VCaP (cell line): ENCODE measurements at regions not wholly inside any gene's neighbourhood (a gene's known extent, or its start where the extent isn't known, plus 50 kb on each side); places are given as distances from the start of the nearest gene placed in this dataset.
"Not testable (repeated sequence)": the region's sequence is repeated elsewhere in the genome, so short reads cannot be mapped to it uniquely, and the experiment has no call there.

Experiments
- H3K27ac ChIP-seq: fragments of 450-650 bp; 2 replicates; pipeline ENCODE4 v1.5.1; 2017
- CTCF ChIP-seq: fragments of 450-650 bp; conservative IDR thresholded peaks from 2 replicates; pipeline ENCODE4 v1.5.1; 2017; ENCODE audit warnings: mild to moderate bottlenecking, moderate library complexity

GRCh38 chr3:20741381-20741780 is 555.4 kb upstream of the SGO1 start:
- H3K27ac ChIP-seq: no peak overlapping the region
- no peak for TF ChIP-seq CTCF

GRCh38 chr3:20739814-20740213 is 553.8 kb upstream of the SGO1 start:
- no peak overlapping the region for H3K27ac ChIP-seq
- no peak for TF ChIP-seq CTCF

- TF ChIP-seq CTCF: no peak
- no peak overlapping the region for H3K27ac ChIP-seq
Measured at GRCh38 chr3:20736287-20736852, 550.4 kb upstream of the SGO1 start.

GRCh38 chr3:20729185-20729584 is 543.2 kb upstream of the SGO1 start:
- TF ChIP-seq CTCF: no peak

GRCh38 chr3:20726786-20727185 is 540.8 kb upstream of the SGO1 start:
- no peak for TF ChIP-seq CTCF
- H3K27ac ChIP-seq: no peak overlapping the region

More at GRCh38 chr3:20729185-20729584, 543.2 kb upstream of the SGO1 start:
- H3K27ac ChIP-seq: no peak overlapping the region

GRCh38 chr3:20724241-20724640 is 538.2 kb upstream of the SGO1 start:
- no peak for TF ChIP-seq CTCF
- H3K27ac ChIP-seq: no peak overlapping the region

GRCh38 chr3:20716425-20716824 is 530.4 kb upstream of the SGO1 start:
- H3K27ac ChIP-seq: not testable (repeated sequence)

GRCh38 chr3:20701641-20702040 is 515.6 kb upstream of the SGO1 start:
- no peak overlapping the region for H3K27ac ChIP-seq
- TF ChIP-seq CTCF: no peak
